IMR-90 (cell line): ENCODE measurements at regions not wholly inside any gene's neighbourhood (a gene's known extent, or its start where the extent isn't known, plus 50 kb on each side); places are given as distances from the start of the nearest gene placed in this dataset.

Experiments used
- BHLHE40 ChIP-seq: fragments of 150-350 bp; IDR thresholded peaks from 2 replicates; pipeline ENCODE4 v1.6.1; 2016; ENCODE audit warnings: mild to moderate bottlenecking, low read depth, low read length
- CEBPB ChIP-seq: IDR thresholded peaks from 2 replicates; pipeline ENCODE4 v1.6.1; 2012; ENCODE audit warnings: low read depth, low read length, improper control_type of control experiment
- MAZ ChIP-seq: IDR thresholded peaks from 2 replicates; pipeline ENCODE4 v1.6.1; 2012; ENCODE audit warnings: low read depth, mild to moderate bottlenecking, low read length, improper control_type of control experiment, moderate library complexity, borderline replicate concordance
- MXI1 ChIP-seq: IDR thresholded peaks from 2 replicates; pipeline ENCODE4 v1.6.1; 2012; ENCODE audit warnings: low read depth, mild to moderate bottlenecking, low read length, moderate library complexity, borderline replicate concordance
- POLR2A ChIP-seq: IDR thresholded peaks from 2 replicates; pipeline ENCODE4 v1.6.1; 2012; ENCODE audit warnings: mild to moderate bottlenecking, low read depth, low read length
- RCOR1 ChIP-seq: IDR thresholded peaks from 2 replicates; pipeline ENCODE4 v1.6.1; 2012; ENCODE audit warnings: mild to moderate bottlenecking, low read length, improper control_type of control experiment; ENCODE audit not compliant: insufficient replicate concordance
- SMC3 ChIP-seq: fragments of 150-350 bp; IDR thresholded peaks from 2 replicates; pipeline ENCODE4 v1.6.1; 2016; ENCODE audit warnings: low read depth, mild to moderate bottlenecking, antibody characterized with exemption, low read length, moderate library complexity
- TF ChIP-seq, protein P1 (sequence below): conservative IDR thresholded peaks from 2 replicates; pipeline ENCODE4 v1.5.1; 2012; ENCODE audit warnings: mild to moderate bottlenecking, low read depth, low read length, improper control_type of control experiment
- TF ChIP-seq, protein P2 (sequence below): fragments of 150-350 bp; IDR thresholded peaks from 2 replicates; pipeline ENCODE4 v1.6.1; 2017; ENCODE audit warnings: mild to moderate bottlenecking, antibody characterized with exemption, low read length, low read depth

GRCh38 chrX:149259241-149259640 lies 245.9 kb downstream of the IDS start:
- TF ChIP-seq, protein P1, sequence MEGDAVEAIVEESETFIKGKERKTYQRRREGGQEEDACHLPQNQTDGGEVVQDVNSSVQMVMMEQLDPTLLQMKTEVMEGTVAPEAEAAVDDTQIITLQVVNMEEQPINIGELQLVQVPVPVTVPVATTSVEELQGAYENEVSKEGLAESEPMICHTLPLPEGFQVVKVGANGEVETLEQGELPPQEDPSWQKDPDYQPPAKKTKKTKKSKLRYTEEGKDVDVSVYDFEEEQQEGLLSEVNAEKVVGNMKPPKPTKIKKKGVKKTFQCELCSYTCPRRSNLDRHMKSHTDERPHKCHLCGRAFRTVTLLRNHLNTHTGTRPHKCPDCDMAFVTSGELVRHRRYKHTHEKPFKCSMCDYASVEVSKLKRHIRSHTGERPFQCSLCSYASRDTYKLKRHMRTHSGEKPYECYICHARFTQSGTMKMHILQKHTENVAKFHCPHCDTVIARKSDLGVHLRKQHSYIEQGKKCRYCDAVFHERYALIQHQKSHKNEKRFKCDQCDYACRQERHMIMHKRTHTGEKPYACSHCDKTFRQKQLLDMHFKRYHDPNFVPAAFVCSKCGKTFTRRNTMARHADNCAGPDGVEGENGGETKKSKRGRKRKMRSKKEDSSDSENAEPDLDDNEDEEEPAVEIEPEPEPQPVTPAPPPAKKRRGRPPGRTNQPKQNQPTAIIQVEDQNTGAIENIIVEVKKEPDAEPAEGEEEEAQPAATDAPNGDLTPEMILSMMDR: no peak
- no peak for TF ChIP-seq BHLHE40
- TF ChIP-seq POLR2A: no peak
- no peak for TF ChIP-seq MXI1
- TF ChIP-seq MAZ: no peak
- TF ChIP-seq, protein P2, sequence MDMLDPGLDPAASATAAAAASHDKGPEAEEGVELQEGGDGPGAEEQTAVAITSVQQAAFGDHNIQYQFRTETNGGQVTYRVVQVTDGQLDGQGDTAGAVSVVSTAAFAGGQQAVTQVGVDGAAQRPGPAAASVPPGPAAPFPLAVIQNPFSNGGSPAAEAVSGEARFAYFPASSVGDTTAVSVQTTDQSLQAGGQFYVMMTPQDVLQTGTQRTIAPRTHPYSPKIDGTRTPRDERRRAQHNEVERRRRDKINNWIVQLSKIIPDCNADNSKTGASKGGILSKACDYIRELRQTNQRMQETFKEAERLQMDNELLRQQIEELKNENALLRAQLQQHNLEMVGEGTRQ: no peak
- no peak for TF ChIP-seq CEBPB
- TF ChIP-seq SMC3: no peak
- TF ChIP-seq RCOR1: no peak
